LNCaP clone FGC (cell line): ENCODE measurements at regions not wholly inside any gene's neighbourhood (a gene's known extent, or its start where the extent isn't known, plus 50 kb on each side); places are given as distances from the start of the nearest gene placed in this dataset.
"Not testable (repeated sequence)": the region's sequence is repeated elsewhere in the genome, so short reads cannot be mapped to it uniquely, and the experiment has no call there.

Experiments used
- DNase-seq: peaks from one replicate; pipeline ENCODE4 v3.0.0-alpha.2; 2011; ENCODE audit warnings: low read depth
- H3K4me3 ChIP-seq: 2 replicates; pipeline ENCODE4 v1.5.1; 2011; ENCODE audit warnings: mild to moderate bottlenecking, low read depth, low read length, control low read depth
- TF ChIP-seq, protein P1 (sequence below): IDR thresholded peaks from 2 replicates; pipeline ENCODE4 v1.5.1; 2012; ENCODE audit warnings: mild to moderate bottlenecking; ENCODE audit not compliant: control insufficient read depth, insufficient read depth; ENCODE audit errors: extremely low read depth

GRCh38 chr10:20372748-20373147 is 524.4 kb downstream of the NEBL start:
- no peak overlapping the region for H3K4me3 ChIP-seq
- TF ChIP-seq, protein P1, sequence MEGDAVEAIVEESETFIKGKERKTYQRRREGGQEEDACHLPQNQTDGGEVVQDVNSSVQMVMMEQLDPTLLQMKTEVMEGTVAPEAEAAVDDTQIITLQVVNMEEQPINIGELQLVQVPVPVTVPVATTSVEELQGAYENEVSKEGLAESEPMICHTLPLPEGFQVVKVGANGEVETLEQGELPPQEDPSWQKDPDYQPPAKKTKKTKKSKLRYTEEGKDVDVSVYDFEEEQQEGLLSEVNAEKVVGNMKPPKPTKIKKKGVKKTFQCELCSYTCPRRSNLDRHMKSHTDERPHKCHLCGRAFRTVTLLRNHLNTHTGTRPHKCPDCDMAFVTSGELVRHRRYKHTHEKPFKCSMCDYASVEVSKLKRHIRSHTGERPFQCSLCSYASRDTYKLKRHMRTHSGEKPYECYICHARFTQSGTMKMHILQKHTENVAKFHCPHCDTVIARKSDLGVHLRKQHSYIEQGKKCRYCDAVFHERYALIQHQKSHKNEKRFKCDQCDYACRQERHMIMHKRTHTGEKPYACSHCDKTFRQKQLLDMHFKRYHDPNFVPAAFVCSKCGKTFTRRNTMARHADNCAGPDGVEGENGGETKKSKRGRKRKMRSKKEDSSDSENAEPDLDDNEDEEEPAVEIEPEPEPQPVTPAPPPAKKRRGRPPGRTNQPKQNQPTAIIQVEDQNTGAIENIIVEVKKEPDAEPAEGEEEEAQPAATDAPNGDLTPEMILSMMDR = no peak
- no peak for DNase-seq

- not testable (repeated sequence) for DNase-seq, H3K4me3 ChIP-seq
Observed at GRCh38 chr10:20370977-20371533, 526.1 kb downstream of the NEBL start.

DNA sequence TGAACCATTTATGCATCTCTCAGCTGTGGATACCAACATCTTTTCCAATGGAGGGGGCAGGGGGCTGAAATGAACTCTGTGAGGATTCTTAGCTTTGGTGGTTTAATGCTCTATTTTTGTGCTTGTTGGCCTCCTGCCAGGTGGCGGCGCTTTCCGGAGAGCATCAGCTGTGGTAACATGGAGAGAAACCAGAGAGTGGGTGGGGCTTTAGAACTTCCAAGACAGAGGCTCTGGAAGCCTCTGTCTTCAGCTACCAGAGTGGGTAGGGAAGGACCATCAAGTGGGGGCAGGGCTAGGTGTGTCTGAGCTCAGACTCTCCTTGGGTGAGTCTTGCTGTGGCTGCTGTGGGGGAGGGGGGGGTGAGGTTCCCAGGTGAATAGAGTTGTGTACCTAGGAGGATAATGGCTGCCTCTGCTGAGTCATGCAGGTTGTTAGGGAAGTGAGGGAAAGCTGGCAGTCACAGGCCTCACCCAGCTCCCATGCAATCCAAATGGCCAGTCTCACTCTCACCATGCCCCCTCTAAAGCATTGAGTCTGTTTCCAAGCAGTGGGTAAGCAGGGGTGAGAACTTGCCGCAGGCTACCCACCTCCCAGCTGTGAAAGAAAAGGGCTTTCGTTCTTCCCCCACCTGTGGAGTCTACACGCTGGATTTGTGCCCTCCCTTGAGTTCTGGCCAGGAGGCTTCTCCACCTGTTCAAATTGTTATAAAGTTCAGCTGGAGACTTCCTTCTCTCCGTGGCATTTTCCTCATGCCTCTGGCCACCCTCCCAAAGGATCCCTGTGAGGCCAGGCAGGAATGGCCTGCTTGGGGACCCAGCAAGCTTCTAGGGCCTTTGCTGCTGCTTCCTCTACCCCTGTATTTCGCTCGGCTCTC is 527.0 kb downstream of the NEBL start:
- TF ChIP-seq, protein P1 = no peak
- no peak overlapping the region for H3K4me3 ChIP-seq
- DNase-seq = peak; percentile 1

GRCh38 chr10:20363684-20364083 is 533.4 kb downstream of the NEBL start:
- H3K4me3 ChIP-seq = no peak overlapping the region
- TF ChIP-seq, protein P1 = no peak
- DNase-seq = no peak

- no peak for DNase-seq
- TF ChIP-seq, protein P1 = no peak
- H3K4me3 ChIP-seq = no peak overlapping the region
Observed at GRCh38 chr10:20355915-20356314, 539.7 kb downstream of the PLXDC2 start.

- H3K4me3 ChIP-seq = no peak overlapping the region
- DNase-seq = no peak
- TF ChIP-seq, protein P1 = no peak
Observed at GRCh38 chr10:20355011-20355410, 538.8 kb downstream of the PLXDC2 start.

GRCh38 chr10:20354166-20354565 is 537.9 kb downstream of the PLXDC2 start:
- TF ChIP-seq, protein P1 = no peak
- H3K4me3 ChIP-seq = no peak overlapping the region
- no peak for DNase-seq
